GM18867 (cell line): ENCODE measurements at regions not wholly inside any gene's neighbourhood (a gene's known extent, or its start where the extent isn't known, plus 50 kb on each side); places are given as distances from the start of the nearest gene placed in this dataset.
A peak's percentile ranks its signal among the peaks of the same experiment; 100 is the strongest.

Experiments used
- ATAC-seq: cut with Tn5 transposase; IDR thresholded peaks from one replicate; pipeline ENCODE4 v1.9.1; 2021; ENCODE audit warnings: mild to moderate bottlenecking, moderate library complexity; ENCODE audit not compliant: unreplicated experiment

DNA sequence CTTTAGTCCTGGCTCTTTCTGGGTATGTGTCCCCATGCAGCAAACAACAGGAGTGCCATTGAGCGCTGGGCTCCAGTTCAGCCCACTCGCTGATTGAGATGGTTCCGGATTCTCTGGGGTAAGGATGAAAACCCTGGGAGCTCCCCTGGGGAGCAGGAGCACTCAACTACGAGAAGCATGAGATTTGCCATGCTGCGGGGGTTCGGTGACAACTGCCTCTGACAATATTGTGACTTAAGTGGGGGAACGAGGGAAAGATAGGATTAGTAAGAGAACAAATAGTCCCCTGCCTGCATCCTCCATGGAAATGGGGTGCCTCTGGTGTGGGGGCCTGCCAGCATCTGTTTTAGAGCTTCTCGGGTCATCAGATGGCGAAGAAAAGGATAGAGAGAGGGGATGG lies 123.6 kb upstream of the IPO9 start:
- ATAC-seq, result no peak

DNA sequence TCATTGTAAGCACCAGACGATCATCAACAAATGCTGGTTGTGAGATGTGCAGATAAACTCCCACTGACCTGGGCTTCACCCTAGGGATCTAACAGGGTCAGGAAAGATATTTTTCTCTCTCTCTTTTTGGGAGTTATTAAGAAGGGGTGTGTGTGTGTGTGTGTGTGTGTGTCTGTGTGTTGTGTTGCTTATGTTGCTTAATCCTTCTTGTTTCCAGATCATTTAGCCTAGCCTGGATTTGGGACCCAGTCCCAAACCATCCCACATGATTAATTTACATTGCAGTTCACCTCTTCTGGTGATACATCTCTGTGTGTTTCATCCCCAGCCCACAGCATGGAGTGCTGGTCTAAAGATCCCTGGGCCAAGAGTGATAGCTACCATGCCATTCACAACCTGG lies 122.8 kb upstream of the IPO9 start:
- ATAC-seq, result no peak

DNA sequence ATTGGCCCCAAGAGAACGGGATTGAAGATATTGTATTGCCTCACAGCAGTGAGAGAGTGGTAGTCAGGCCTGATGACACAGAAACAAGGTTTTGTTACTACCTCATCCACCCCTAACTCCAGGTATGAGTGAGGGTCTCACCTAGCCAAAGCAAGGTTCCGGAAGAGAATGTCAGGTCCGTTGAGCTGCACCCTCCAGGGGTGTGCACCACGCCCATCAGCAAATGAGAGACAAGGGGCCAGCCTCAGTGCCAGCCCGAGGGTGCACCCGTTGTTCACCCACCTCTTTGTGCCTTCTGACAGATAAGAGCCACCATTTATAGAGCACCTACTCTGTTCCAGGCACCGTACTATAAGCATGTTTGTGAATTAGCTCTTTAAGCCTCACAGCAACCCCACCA lies 121.9 kb upstream of the IPO9 start:
- no peak for ATAC-seq

DNA sequence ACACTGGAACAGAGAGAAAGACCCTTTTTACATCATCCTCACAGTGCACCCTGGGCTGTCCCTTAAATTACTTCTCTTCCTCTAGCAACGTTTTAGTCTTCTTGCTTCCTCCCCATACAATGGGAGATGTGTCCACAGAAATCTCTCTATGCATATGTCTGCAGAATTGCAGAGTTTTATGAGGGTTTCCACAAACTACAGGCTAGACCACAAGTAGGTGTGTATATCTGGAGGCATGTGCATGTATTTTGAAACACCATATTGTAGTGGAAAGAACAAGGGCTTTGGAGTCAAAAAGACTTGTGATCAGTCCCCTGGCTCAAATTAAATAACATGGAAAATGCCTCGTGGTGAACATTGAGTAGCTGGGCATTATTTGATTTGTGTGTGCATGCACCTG lies 121.3 kb upstream of the IPO9 start:
- no peak for ATAC-seq

DNA sequence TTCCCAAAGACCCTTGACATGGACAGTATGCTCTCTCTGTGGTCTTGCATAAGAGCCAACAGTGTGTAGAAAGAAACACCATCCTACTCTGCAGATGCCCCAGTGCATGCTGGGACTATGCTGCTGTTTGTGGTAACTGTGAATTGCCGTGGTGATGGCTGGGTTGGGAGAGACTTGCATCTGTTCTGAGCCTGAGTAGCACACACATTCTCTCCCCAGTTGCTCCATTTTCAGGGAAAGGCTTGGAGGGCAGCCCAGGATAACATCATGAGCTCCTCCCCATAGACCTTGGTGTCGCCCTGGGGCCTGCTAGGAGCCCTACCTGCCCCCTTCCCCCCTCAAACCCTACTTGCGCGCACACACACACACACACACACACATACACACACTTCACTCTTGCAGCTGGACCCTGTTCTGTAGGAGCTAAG lies 120.9 kb upstream of the IPO9 start:
- ATAC-seq, result no peak

DNA sequence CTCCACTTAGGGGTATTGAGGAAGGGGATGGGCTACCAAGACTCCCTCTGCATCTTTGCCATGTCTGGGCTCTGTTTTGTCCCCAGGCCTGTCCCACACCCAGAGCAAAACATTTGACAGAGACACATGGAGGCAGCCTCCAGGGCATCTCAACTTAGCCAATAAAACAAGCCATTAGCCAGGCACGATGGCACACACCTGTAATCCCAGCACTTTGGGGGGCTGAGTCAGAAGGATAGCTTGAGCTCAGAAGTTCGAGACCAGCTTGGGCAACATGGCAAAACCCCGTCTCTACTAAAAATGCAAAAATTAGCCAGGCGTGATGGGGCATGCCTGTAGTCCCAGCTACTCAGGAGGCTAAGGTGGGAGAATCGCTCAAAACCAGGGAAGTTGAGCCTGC lies 120.3 kb upstream of the IPO9 start:
- no peak for ATAC-seq

DNA sequence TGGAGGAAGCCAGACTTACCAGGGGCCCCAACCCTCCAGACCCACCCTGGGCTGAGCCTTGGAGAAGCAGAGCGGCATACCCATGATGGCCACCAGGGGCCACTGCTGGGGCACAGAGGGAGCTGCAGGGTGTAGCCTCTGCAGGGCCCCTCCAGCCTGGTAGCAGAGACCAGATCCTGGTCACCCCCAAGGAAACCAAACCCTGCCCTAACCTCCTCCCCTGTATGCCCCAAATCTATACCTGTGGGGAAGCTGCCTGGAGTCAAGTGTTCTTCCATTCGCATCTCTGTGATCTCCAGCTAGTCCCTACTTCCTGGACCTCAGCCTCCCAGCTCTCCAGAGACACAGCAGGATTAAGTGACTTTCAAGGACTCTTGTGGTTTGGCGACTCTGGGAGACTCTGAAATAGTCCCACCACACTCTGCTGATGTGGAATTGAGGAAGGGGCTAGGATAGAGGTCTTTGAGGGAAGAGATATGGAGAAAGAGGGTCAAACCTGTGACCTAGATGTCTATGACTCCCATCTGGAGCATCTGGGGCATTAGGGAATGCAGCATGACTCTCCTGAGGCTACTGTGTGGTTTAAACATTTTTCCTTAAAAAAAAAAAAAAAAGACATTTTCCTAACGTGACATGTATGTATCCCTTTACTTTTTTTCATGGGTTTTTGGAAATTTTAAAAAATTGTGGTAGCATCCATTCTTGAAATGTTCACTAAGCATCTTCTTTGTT lies 119.2 kb upstream of the IPO9 start:
- peak; percentile 89 for ATAC-seq

DNA sequence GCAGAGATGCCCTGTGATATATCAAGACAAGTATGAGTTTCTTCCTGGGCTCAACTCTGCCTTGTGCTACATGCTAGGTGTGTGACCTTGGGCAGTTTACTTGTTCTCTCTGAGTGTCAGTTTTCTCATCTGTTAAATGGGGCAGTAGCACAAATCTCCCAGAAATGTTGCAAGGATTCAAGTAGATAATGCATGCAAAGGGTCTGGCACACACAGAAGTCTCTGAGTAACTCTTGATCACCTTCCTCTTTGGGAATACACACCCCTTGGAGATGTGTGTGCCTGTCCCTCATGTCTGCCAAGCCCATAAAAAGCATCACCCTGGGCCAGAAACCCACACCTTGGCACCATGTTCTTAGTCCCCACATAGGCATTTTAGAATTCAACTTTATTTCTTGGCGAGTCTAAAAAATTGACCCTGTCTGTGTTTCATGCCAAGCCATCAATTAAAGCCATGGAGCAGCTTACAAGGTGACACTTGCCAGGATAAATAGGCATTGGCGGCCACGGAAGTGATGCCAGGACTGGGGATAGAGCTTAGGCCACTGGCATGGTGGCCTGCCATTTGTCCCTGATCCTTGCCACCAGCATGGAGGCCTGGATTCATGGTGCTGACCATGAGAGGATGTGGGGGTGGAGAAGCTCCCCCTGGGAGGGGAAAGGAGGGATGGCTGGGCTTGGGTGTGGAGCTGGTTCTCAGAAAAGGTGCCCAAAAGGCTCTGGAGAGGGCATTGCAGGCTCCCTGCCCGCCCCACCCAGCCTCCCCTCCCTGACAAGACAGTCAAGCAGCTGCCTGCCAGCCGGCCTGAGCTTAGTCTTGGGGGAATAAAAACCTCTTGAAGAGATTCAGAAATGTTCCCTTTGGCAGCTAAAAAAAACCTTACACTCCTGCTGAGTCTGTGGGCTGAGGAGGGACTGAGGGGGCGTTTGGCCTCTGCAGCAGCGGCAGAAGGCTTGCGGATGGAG lies 118.0 kb upstream of the IPO9 start:
- ATAC-seq, result no peak

DNA sequence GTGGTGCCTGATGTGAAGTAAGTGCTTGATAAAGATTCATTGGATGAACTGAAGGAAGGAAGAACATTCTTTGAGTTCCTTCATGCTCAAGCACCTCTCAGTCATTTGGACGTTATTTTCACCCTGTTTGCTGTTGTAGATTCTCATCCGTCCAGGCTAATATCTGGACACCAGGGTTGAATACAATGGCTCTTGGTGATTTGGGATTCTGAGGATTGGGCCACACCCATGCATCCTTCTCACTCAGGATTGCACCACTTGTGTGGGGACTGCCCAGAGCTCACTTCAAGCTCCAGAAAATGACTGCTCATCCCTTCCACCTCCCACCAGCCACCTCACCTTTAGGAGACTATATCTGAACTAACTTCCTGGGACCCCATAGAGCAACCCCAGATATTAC lies 117.1 kb upstream of the IPO9 start:
- no peak for ATAC-seq

DNA sequence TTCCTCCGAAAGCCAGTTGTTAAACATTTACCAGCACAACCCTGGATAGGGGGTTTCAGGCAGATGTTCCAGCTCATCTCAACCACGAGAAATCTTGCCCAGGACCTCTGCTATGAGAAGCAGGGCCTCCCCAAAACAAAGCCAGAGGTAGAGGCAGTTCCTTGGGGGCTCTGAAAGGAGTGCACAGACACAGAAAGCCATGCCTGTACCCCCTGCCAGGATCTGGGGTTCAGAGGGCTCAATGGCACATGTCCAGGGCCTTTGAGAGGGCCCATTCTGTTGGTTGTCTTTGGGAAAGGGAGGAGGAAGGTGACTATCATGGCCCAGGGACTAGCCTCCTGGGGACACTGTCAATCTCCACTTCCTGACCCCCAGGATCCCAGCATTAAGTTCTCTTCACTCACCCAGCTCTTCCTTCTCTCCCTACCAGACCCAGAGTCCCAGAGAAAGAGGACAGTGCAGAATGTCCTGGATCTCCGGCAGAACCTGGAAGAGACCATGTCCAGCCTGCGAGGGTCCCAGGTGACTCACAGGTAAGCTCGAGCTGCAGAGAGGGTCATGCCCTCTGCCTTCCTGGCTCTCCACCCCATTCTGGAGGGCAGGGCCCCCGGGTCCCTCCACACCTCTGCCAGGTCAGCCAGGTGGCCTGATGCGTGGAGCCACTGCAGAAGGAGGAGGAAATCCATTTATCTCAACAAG lies 116.4 kb upstream of the IPO9 start:
- no peak for ATAC-seq

DNA sequence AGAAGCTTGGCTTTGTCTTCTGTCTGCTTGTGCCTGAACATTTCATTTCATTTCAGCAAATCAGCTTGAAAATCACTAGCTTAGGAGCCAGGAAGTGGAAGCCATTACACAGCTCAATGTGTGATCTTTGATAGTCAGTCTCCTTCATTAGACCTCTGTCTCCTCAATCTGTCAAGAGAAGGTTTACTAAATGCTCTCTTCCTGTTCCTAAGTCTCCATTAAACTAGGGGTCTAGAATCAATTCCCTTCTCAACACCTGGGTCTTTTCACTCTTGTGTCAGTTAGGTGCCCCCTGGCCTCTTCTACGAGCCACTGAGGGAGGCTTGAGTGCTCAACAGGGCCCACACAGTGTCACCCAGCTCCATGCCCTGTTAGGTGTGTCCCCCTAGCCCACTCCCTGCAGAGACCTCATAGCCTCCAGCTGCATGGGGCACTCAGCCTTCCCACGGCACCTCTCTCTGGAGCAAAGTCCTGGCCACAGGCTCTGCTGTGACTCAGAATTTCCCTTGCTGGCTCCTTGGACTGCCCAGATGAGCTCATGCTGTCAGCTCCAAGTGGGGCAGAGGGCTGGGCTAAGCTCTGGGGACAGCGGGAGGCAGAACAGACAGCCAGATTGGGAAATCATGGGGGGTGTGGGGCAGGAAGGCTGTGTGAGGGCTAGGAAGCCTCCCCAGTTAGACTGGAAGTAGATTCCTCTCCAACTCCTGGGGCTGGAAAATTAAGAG lies 115.7 kb upstream of the IPO9 start:
- no peak for ATAC-seq

DNA sequence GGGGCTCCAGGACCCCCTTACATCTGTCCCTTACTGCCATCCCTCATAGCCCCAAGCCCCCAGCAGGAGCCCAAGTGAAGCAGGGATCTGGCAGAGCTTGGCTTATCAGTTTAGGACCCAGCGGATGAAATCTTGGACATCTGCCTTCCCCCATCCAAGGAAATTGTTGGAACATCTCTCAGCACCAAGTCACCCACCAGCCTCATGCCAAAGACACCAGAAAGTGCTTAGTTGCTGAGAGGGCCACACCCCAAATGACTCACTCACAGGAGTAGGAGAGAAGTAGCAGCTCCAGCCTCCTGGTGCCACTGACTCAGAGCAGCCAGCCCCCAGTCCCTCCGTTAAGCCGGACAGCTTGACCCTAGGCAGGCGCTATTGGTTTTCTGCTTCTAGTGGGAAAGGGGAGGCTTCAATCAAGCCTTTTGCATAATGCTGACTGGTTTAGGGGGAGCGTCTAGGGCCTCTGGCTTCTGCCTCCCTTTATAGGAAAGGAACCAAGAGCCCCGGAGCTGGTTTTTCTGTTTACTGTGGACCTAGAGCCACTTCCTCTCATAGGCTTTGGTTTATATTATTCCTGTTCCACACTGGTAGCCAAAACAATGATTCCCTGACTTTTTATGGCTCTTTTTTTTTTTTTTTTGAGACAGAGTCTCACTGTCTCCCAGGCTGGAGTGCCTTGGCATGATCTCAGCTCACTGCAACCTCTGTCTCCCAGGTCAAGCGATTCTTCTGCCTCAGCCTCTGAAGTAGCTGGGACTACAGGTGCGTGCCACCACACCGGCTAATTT lies 114.2 kb upstream of the IPO9 start:
- no peak for ATAC-seq

DNA sequence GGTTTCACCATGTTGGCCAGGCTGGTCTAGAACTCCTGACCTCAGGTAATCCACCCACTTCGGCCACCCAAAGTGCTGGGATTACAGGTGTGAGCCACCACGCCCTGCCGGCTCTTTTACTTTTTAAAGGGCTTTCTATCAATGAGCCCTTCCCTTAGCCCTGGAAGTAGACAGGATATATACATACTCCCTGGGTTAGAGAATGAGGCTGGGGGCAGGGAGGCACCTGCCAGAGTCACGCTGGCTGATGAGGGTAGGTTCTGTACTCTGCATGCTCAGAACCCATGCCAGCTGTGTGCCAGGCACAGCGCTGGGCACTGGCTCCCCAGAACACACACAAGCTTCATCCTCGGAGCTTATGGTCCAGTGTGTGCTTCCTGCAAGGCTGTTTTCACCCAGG lies 113.6 kb upstream of the IPO9 start:
- no peak for ATAC-seq

DNA sequence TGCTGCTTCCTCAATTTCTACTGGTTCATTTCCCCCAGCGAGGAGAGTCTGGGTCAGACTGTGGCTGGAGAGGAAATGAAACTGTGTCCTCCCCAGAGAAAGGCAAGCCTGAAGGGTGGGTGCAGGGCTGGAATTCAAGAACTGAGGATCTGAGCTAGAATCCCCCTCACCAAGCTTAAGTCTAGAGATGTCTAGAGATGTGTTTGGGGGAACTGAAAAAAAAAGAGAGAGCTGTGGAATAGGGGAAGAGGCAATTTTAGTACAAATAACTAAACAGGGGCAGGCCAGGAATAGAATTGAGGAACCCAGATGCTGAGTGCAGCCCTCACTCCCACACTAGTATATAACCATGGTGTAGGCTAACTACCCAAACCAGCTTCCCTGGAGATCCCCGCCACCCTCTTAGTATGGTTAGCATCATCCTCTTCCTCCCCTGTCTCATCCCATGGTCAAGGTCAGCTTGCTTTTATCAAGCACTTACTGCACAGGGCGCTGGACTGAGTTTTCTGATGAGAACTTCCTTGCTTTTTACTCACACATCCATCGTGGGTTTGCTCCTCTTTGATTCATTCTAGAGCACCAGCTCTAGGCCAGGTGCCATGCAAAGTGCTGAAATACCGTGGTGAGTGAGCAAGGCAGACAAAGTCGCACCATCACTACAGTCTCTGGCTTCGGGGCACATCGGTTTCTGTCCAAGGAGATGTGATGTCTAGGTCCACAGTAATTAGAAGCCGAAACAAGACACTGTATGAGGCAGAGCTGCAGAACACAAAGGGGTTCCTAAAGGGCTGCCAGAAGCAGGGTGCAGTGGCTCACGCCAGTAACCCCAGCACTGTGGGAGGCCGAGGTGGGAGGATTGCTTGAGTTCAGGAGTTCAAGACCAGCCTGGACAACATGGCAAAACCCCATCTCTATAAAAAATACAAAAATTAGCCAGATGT lies 112.9 kb upstream of the IPO9 start:
- no peak for ATAC-seq

DNA sequence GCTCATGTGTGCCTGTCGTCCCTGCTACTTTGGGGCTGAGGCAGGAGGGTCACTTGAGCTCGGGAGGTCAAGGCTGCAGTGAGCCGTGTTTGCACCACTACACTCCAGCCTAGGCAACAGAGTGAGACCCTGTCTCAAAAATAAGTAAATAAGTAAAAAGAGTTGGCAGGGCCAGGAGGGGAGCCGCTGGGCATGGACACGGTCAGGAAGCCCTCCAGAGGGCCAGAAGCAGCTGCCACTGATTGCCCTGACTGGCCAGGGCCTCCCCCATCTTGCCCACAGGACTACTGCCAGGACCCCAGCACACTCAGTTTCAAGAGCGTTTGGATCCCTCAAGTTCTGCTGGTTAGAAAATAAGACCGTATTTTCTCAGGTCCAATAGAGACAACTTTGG lies 112.2 kb upstream of the IPO9 start:
- ATAC-seq, result no peak

DNA sequence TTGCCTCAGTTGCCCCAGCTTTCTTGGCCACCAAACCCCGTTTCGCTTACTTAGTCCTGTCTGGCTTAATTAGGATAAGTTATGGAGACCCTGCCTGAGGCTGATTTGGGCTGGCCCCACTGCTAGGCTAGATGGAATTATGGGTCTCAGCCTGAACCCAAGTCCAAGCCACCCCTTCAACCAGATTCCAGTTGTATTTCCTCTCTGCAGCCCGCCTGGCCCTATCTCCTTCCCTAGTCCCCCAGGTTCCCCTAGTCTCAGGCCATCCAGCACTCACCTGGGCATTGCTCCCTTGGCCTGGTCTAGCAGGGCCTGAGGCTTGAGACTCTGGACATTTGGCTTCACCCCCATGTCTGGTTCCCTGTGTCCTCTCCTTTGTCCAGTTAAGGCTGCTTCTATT lies 111.7 kb upstream of the IPO9 start:
- no peak for ATAC-seq

DNA sequence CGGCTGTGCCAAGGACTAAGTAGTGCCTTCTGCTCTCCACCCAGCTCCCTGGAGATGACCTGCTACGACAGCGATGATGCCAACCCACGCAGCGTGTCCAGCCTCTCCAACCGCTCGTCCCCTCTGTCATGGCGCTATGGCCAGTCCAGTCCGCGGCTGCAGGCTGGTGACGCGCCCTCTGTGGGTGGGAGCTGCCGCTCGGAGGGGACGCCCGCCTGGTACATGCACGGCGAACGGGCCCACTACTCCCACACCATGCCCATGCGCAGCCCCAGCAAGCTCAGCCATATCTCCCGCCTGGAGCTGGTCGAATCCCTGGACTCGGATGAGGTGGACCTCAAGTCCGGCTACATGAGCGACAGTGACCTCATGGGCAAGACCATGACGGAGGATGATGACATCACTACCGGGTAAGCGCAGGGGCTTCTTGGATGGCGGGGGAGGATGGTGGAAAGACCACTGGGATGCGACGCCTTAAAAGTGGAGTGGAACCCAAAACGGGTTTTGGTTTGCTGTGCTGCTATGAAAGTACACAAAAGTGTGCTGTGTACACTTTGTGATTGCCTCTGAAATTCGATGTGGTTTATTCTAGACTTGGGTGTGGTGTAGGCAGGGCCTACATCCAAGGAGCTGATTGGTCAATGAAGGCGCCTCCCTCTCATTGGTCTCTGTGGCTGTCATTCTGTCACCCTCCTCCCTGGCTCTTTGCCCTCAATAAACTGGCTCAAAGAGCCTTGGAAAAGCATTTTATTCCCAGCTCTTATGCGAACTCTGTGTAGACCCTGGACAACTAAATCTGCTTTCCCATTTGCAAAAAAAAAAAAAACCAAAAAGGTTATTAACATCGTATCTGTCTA lies 110.4 kb upstream of the IPO9 start:
- no peak for ATAC-seq
